H1 (cell line): ENCODE measurements at regions not wholly inside any gene's neighbourhood (a gene's known extent, or its start where the extent isn't known, plus 50 kb on each side); places are given as distances from the start of the nearest gene placed in this dataset.

Experiments used
- CTCF ChIA-PET: fragments of 300-600 bp; sonication (Branson Sonifier 250); formaldehyde crosslinking; loops from one replicate; lab custom pipeline; 2021; ENCODE audit not compliant: partially characterized antibody; lab: Charles Lee
- POLR2A ChIA-PET: fragments of 300-600 bp; sonication (Branson Sonifier 250); formaldehyde crosslinking; loops from one replicate; lab custom pipeline; 2021; ENCODE audit warnings: inconsistent platforms; ENCODE audit not compliant: partially characterized antibody; lab: Charles Lee
- DNase-seq, 2 experiments: peaks; one replicate each; pipeline versions ENCODE4 v3.0.0 to v3.0.0-alpha.2; 2010 to 2022; ENCODE audit warnings: low spot score in 2 of 2, low read depth in 1 of 2, mixed read lengths in 1 of 2
- FAIRE-seq: peaks from 2 replicates; lab custom pipeline; 2011; peaks lifted over from hg19 to GRCh38; lab: Jason Lieb, UNC
- H2AFZ ChIP-seq: 2 replicates; pipeline ENCODE4 v1.8.1; 2012; ENCODE audit warnings: low read length, inconsistent platforms
- H2AK5ac ChIP-seq: 2 replicates; pipeline ENCODE4 v1.6.1; 2013; ENCODE audit warnings: low read depth, low read length
- H2BK120ac ChIP-seq: replicated peaks from 2 replicates; pipeline ENCODE3; 2013; ENCODE audit warnings: low read depth, low read length, inconsistent platforms
- H2BK12ac ChIP-seq: 2 replicates; pipeline ENCODE4 v1.6.1; 2013; ENCODE audit warnings: low read depth, low read length
- H2BK15ac ChIP-seq: 2 replicates; pipeline ENCODE4 v1.6.1; 2013; ENCODE audit warnings: low read length
- H2BK20ac ChIP-seq: 2 replicates; pipeline ENCODE4 v1.6.1; 2013; ENCODE audit warnings: low read length
- H2BK5ac ChIP-seq: 2 replicates; pipeline ENCODE4 v1.6.1; 2013; ENCODE audit warnings: low read depth, low read length
- H3K14ac ChIP-seq: 2 replicates; pipeline ENCODE4 v1.6.1; 2013; ENCODE audit warnings: inconsistent platforms; ENCODE audit not compliant: insufficient read length
- H3K18ac ChIP-seq: 2 replicates; pipeline ENCODE4 v1.6.1; 2013; ENCODE audit warnings: low read length; ENCODE audit errors: extremely low read depth
- H3K23ac ChIP-seq: 2 replicates; pipeline ENCODE4 v1.6.1; 2013; ENCODE audit warnings: inconsistent platforms; ENCODE audit not compliant: insufficient read length
- H3K23me2 ChIP-seq: 2 replicates; pipeline ENCODE4 v1.6.1; 2013; ENCODE audit warnings: low read depth, low read length
- H3K27ac ChIP-seq: 2 replicates; pipeline ENCODE4 v1.6.1; 2011; ENCODE audit warnings: low read depth, low read length, inconsistent platforms
- H3K27me3 ChIP-seq, 4 experiments: replicated peaks in 1 of 4; 1 replicate in 1 of 4; 2 replicates in 3 of 4; pipeline versions ENCODE4 v1.6.1 to v1.8.1; 2011 to 2013; ENCODE audit warnings: low read length in 3 of 4, mild to moderate bottlenecking in 3 of 4, inconsistent platforms in 2 of 4, mixed read lengths in 2 of 4, moderate library complexity in 1 of 4; ENCODE audit not compliant: control insufficient read depth in 3 of 4, insufficient read depth in 3 of 4; ENCODE audit errors: extremely low read depth in 1 of 4
- H3K36me3 ChIP-seq, 4 experiments: 2 replicates each; pipeline versions ENCODE4 v1.6.1 to v1.8.1; 2011 to 2013; ENCODE audit warnings: mild to moderate bottlenecking in 4 of 4, low read length in 3 of 4, moderate library complexity in 2 of 4, control low read depth in 1 of 4, inconsistent platforms in 1 of 4; ENCODE audit not compliant: insufficient read depth in 4 of 4, control insufficient read depth in 2 of 4
- H3K4ac ChIP-seq: replicated peaks from 2 replicates; pipeline ENCODE3; 2013; ENCODE audit warnings: low read length, low read depth, mixed read lengths, inconsistent platforms; ENCODE audit not compliant: insufficient read length
- H3K4me1 ChIP-seq, 4 experiments: replicated peaks in 1 of 4; 1 replicate in 1 of 4; 2 replicates in 3 of 4; pipeline versions ENCODE4 v1.6.1 to v1.8.1; 2011 to 2013; ENCODE audit warnings: low read length in 3 of 4, inconsistent platforms in 2 of 4, mixed read lengths in 1 of 4; ENCODE audit not compliant: insufficient read depth in 4 of 4, control insufficient read depth in 3 of 4
- H3K4me2 ChIP-seq, 2 experiments: 2 replicates each; pipeline versions ENCODE4 v1.6.1 to v1.8.1; 2011 to 2013; ENCODE audit warnings: low read depth in 2 of 2, low read length in 2 of 2, control low read depth in 1 of 2, inconsistent platforms in 1 of 2, mild to moderate bottlenecking in 1 of 2; ENCODE audit not compliant: insufficient read depth in 1 of 2
- H3K4me3 ChIP-seq, 4 experiments: fragments of 200-600, 300-600 bp in 1 of 4; sonication (generic), shearing (Covaris generic), sonication (Bioruptor Twin) in 1 of 4; 2 replicates each; pipeline versions ENCODE4 v1.5.1 to v1.8.1; 2011 to 2016; ENCODE audit warnings: low read length in 4 of 4, low read depth in 3 of 4, control low read depth in 2 of 4, inconsistent platforms in 2 of 4, mild to moderate bottlenecking in 2 of 4, mixed read lengths in 1 of 4, moderate library complexity in 1 of 4; ENCODE audit not compliant: insufficient read depth in 2 of 4; ENCODE audit errors: extremely low read depth in 1 of 4
- H3K56ac ChIP-seq: replicated peaks from 2 replicates; pipeline ENCODE3; 2013; ENCODE audit warnings: low read depth, mild to moderate bottlenecking, mixed read lengths, low read length, inconsistent platforms; ENCODE audit not compliant: insufficient read length
- H3K79me1 ChIP-seq: 2 replicates; pipeline ENCODE4 v1.6.1; 2013; ENCODE audit warnings: low read depth, low read length, control low read depth
- H3K79me2 ChIP-seq, 2 experiments: 2 replicates each; pipeline versions ENCODE4 v1.6.1 to v1.8.1; 2012 to 2013; ENCODE audit warnings: low read length in 2 of 2, mild to moderate bottlenecking in 2 of 2, inconsistent platforms in 1 of 2; ENCODE audit not compliant: insufficient read depth in 2 of 2, control insufficient read depth in 1 of 2
- H3K9ac ChIP-seq, 4 experiments: replicated peaks in 1 of 4; 1 replicate in 1 of 4; 2 replicates in 3 of 4; pipeline versions ENCODE4 v1.6.1 to v1.8.1; 2011 to 2013; ENCODE audit warnings: low read depth in 3 of 4, low read length in 3 of 4, control low read depth in 2 of 4, mild to moderate bottlenecking in 2 of 4, moderate library complexity in 2 of 4, inconsistent platforms in 1 of 4; ENCODE audit errors: extremely low read depth in 1 of 4
- H3K9me3 ChIP-seq, 2 experiments: 2 replicates each; pipeline versions ENCODE4 v1.6.1 to v1.8.1; 2012 to 2013; ENCODE audit warnings: mild to moderate bottlenecking in 2 of 2, moderate library complexity in 2 of 2, control low read depth in 1 of 2, inconsistent platforms in 1 of 2, low read depth in 1 of 2, low read length in 1 of 2, mixed read lengths in 1 of 2; ENCODE audit not compliant: insufficient read depth in 2 of 2
- H4K20me1 ChIP-seq, 2 experiments: replicated peaks in 1 of 2; 2 replicates each; pipeline versions ENCODE3 to v1.8.1; 2011 to 2013; ENCODE audit warnings: inconsistent platforms in 2 of 2, low read length in 2 of 2, mild to moderate bottlenecking in 1 of 2; ENCODE audit not compliant: insufficient read depth in 2 of 2, control insufficient read depth in 1 of 2
- H4K5ac ChIP-seq: 2 replicates; pipeline ENCODE4 v1.6.1; 2013; ENCODE audit warnings: low read length, low read depth, mixed read lengths, inconsistent platforms; ENCODE audit not compliant: insufficient read length
- H4K8ac ChIP-seq: 2 replicates; pipeline ENCODE4 v1.8.0; 2013; ENCODE audit warnings: mild to moderate bottlenecking, moderate library complexity, low read length, inconsistent platforms; ENCODE audit not compliant: insufficient read depth; ENCODE audit errors: extremely low read depth
- H4K91ac ChIP-seq: replicated peaks from 2 replicates; pipeline ENCODE3; 2013; ENCODE audit warnings: low read length, mixed read lengths, inconsistent platforms; ENCODE audit not compliant: insufficient read length
- CBX8 ChIP-seq: fragments of 300-800, 300-1000 bp; sonication (generic); IDR thresholded peaks from 2 replicates; pipeline ENCODE4 v1.7.1; 2016; ENCODE audit warnings: low read depth, low read length, borderline replicate concordance
- HDAC2 ChIP-seq, 2 experiments: fragments of 300-600 bp in 1 of 2; sonication (generic) in 1 of 2; IDR thresholded peaks; 2 replicates each; pipeline ENCODE4 v1.6.1; 2011 to 2012; ENCODE audit warnings: low read depth in 2 of 2, low read length in 2 of 2, mild to moderate bottlenecking in 2 of 2, moderate library complexity in 2 of 2, borderline replicate concordance in 1 of 2, inconsistent platforms in 1 of 2
- PHF8 ChIP-seq: fragments of 200-600 bp; sonication (generic); conservative IDR thresholded peaks from 2 replicates; pipeline ENCODE4 v1.7.1; 2012; ENCODE audit warnings: low read depth, mild to moderate bottlenecking, inconsistent platforms, low read length, moderate library complexity
- RNF2 ChIP-seq: fragments of 200-900, 300-1000 bp; sonication (generic); IDR thresholded peaks from 2 replicates; pipeline ENCODE4 v1.7.1; 2016; ENCODE audit warnings: borderline replicate concordance, low read depth, mild to moderate bottlenecking, antibody characterized with exemption, low read length; ENCODE audit not compliant: poor library complexity, severe bottlenecking; ENCODE audit errors: missing control alignments
- SAP30 ChIP-seq: fragments of 300-600 bp; sonication (generic); IDR thresholded peaks from 2 replicates; pipeline ENCODE4 v1.7.1; 2012; ENCODE audit warnings: low read length, moderate library complexity, mild to moderate bottlenecking, inconsistent platforms; ENCODE audit not compliant: insufficient read depth, insufficient replicate concordance
- TCF12 ChIP-seq: IDR thresholded peaks from 2 replicates; pipeline ENCODE4 v1.6.1; 2011; ENCODE audit warnings: low read depth, mild to moderate bottlenecking, low read length
- WGBS, 2 experiments: shearing (Covaris generic) in 1 of 2; methylation state at CpG; one replicate each; pipeline versions ENCODE4 v1.1.6 to v1.1.7; 2013 to 2015; ENCODE audit warnings: low lambda C conversion rate in 2 of 2, mixed read lengths in 2 of 2, inconsistent platforms in 1 of 2, low coverage in 1 of 2, missing lambda C conversion rate in 1 of 2; ENCODE audit not compliant: insufficient replicate concordance in 2 of 2, insufficient coverage in 1 of 2, insufficient read length in 1 of 2; ENCODE audit errors: extremely low coverage in 1 of 2, missing lambda C conversion rate in 1 of 2; 5-methylcytosine and 5-hydroxymethylcytosine counted together
- TF ChIP-seq, protein P1 (sequence below): IDR thresholded peaks from 2 replicates; pipeline ENCODE4 v1.6.1; 2012; ENCODE audit warnings: inconsistent platforms

DNA sequence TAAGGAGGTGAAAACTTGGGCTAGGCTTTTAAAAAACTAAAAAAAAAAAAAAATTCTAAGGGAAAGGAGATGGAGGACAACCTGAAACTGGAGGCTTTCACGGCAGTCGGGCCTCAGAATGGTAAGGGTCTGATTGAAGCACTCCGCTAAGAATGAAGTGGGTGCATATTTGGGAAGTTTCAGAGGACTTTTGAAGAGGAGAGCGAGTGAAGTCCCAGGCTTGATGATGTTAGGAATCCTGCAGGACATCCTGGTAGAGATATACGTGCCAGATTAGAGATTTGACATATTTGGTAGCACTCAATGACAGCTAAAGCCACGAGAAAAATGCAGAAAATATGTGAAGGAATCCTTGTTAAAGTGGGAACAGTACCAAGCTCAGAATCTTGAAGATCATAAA lies 186.2 kb downstream of the SNAPC1 start:
- H2BK15ac ChIP-seq, result no peak overlapping the region
- no peak overlapping the region for H3K9ac ChIP-seq
- no peaks in the 10 kb centered on the region for H3K36me3 ChIP-seq
- ChIA-PET POLR2A (no interaction called here), CTCF (interaction anchor here (1.2 kb wide), 1 partner anchor 10 kb away, joined by 3 read pairs; no protein-coding TSS in a partner anchor)
- H4K20me1 ChIP-seq, result no peaks in the 10 kb centered on the region
- no peak overlapping the region for H3K18ac ChIP-seq
- H3K9me3 ChIP-seq, result no peaks in the 10 kb centered on the region
- H3K4me3 ChIP-seq, result no peak overlapping the region
- H3K4me1 ChIP-seq, result no peaks in the 10 kb centered on the region
- no peak overlapping the region for H2AFZ ChIP-seq
- no peak overlapping the region for H2BK12ac ChIP-seq
- no peaks in the 10 kb centered on the region for H3K27me3 ChIP-seq
- FAIRE-seq (no peak), DNase-seq (no peak)
- H2BK5ac ChIP-seq, result no peak overlapping the region
- no peak overlapping the region for H2BK20ac ChIP-seq
- H3K27ac ChIP-seq, result no peak overlapping the region
- no peak overlapping the region for H3K56ac ChIP-seq
- no peak overlapping the region for H4K91ac ChIP-seq
- no peak overlapping the region for H4K5ac ChIP-seq
- H4K8ac ChIP-seq, result no peak overlapping the region
- no peaks in the 10 kb centered on the region for H3K79me1 ChIP-seq
- no peak overlapping the region for H3K4me2 ChIP-seq
- no peaks in the 10 kb centered on the region for H3K23me2 ChIP-seq
- 95% methylated on average over 6 of the region's 6 CpGs; no CpG with 5 or more reads in 1 of the 2 experiments for WGBS, 2 experiments
- no peak overlapping the region for H3K14ac ChIP-seq
- H2BK120ac ChIP-seq, result no peak overlapping the region
- no peak overlapping the region for H2AK5ac ChIP-seq
- no peak overlapping the region for H3K23ac ChIP-seq
- H3K79me2 ChIP-seq, result no peaks in the 10 kb centered on the region
- H3K4ac ChIP-seq, result no peak overlapping the region
- TF ChIP-seq RNF2, result no peak
- no peak for TF ChIP-seq CBX8
- no peak for TF ChIP-seq TCF12
- TF ChIP-seq SAP30, result no peak
- no peak for TF ChIP-seq PHF8
- TF ChIP-seq HDAC2 (IDR thresholded peaks at IDR 0.05; ENCODE audit: borderline replicate concordance in 1 of 2, low read depth in 2 of 2, low read length in 2 of 2), result no peak
- TF ChIP-seq, protein P1, sequence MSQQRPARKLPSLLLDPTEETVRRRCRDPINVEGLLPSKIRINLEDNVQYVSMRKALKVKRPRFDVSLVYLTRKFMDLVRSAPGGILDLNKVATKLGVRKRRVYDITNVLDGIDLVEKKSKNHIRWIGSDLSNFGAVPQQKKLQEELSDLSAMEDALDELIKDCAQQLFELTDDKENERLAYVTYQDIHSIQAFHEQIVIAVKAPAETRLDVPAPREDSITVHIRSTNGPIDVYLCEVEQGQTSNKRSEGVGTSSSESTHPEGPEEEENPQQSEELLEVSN, result no peak
